NCI-H2196 (cell line): ENCODE measurements at regions not wholly inside any gene's neighbourhood (a gene's known extent, or its start where the extent isn't known, plus 50 kb on each side); places are given as distances from the start of the nearest gene placed in this dataset.
"Not testable (repeated sequence)": the region's sequence is repeated elsewhere in the genome, so short reads cannot be mapped to it uniquely, and the experiment has no call there.

ENCODE experiments used
- DNase-seq: peaks from one replicate; lab custom pipeline; 2025; ENCODE audit not compliant: unreplicated experiment; lab: John Stamatoyannopoulos, UW

DNA sequence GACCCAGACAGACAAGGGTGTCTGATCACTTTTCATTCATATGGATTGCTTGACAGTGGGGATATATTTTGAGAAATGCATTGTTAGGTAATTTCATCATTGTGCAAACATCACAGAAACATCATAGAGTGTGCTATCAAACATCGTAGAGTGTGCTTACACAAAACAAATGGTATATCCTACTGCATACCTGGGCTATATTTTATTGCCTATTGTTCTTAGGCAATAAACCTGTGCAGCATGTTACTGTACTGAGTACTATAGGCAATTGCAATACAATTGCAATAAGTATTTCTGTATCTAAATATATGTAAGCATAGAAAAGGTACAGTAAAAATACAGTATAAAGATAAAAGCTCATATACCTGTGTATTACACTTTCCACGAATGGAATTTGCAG is 319.1 kb downstream of the KIF20B start:
- DNase-seq: no peak

DNA sequence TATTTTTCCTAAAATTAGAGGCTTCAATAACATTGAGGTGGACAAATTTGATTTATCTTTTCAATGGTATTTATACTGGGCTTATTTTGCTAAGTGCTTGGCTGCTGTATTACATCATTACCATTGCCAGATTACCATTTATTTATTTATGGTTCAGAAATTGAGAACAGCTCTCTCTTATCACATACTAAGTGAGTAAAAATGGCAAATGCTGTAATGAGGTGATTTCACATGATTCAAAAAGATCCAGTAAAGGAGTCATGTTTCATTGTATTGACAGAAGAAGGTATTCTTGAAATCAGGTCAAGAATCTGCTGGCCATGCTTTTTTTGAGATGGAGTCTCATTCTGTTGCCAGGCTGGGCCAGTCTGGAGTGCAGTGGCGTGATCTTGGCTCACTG is 322.6 kb downstream of the KIF20B start:
- no peak for DNase-seq

DNA sequence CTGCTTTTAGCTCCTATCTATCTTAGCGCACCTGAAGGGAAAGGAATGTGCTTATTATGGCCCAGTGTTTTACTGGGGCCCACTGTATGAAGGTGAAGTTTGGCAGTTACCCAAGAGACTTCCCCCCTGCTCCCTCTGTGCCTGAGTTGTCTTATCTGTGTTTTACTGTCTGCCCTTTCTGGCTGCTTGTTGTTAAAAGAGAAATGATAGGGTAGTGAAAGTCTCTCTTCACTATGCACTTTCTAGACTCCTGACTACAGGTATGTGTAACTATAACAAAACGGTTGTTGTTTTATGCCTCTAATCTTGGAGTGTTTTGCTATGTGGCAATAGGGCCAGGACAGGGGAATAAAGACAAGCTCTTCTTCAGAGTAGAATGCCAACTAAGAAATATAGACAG is 326.9 kb downstream of the KIF20B start:
- no peak for DNase-seq

DNA sequence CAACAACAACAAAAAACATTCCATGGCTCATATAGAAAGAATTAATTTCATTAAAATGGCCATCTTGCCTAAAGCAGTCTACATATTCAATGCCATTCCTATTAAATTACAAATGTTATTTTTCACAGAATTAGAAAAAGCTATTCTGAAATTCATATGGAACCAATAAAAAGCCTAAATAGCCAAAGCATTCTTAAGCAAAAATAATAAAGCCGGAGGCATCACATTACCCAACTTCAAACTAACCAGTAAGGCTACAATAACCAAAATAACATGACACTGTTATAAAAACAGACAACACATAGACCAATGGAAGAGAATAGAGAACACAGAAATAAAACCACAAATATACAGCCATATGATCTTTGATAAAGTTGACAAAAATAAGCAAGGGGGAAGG is 330.4 kb downstream of the KIF20B start:
- DNase-seq: no peak

DNA sequence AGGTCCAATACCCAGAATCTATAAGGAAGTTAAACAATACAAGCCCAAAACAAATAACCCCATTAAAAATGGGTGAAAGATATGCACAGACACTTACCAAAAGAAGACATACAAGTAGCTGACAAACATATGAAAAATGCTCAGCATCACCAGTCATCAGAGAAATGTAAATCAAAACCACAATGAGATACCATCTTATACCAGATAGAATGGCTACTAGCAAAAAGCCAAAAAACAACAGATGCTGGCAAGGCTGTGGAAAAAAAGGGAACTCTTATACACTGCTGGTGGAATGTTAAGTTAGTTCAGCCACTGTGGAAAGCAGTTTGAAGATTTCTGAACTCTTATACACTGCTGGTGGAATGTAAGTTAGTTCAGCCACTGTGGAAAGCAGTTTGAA is 331.1 kb downstream of the KIF20B start:
- no peak for DNase-seq

DNA sequence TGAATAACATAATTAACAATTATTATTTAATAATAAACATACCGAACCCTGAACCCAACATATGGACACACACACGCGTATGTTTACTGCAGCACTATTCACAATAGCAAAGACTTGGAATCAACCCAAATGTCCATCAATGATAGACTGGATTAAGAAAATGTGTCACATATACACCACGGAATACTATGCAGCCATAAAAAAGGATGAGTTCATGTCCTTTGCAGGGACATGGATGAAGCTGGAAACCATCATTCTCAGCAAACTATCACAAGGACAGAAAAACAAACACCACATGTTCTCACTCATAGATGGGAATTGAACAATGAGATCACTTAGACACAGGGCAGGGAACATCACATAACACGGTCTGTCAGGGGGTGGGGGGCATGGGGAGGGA is 333.5 kb downstream of the KIF20B start:
- DNase-seq: not testable (repeated sequence)

DNA sequence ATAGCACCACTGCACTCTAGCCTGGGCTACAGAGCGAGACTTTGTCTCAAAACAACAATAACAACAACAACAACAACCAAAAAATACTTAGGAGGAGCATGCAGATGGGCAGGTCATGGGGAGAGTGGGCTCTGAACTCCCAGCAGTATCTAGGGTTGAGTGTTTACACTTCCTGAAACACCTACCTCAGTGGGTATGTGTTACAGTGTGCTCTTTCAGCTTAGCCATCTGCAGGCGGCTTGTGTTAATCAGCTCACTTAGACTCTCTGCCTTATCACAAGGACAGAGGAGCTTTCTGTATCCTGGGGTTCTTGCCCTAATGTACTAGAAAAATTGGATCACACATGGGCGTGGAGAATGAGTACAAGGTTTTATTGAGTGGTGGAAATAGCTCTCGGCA is 340.2 kb downstream of the KIF20B start:
- DNase-seq: no peak

DNA sequence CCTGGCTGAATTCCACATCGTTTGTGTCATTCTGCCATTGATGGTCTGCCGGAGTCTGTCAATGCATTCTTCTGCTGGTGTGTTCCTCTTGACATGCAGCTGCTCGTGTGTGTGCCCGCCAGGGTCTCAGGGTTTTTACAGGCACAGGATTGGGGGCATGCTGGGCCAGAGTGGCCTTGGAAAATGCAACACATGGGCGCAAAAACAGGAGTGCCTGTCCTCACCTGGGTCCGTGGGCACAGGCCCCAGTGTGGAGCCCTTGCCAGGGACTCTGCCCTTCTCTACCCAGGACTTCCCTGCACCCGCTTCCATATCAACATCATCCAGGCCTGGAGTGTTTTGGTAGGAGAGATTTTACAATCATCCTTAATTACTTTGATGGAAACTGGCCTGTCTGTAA is 340.7 kb downstream of the KIF20B start:
- DNase-seq: no peak

DNA sequence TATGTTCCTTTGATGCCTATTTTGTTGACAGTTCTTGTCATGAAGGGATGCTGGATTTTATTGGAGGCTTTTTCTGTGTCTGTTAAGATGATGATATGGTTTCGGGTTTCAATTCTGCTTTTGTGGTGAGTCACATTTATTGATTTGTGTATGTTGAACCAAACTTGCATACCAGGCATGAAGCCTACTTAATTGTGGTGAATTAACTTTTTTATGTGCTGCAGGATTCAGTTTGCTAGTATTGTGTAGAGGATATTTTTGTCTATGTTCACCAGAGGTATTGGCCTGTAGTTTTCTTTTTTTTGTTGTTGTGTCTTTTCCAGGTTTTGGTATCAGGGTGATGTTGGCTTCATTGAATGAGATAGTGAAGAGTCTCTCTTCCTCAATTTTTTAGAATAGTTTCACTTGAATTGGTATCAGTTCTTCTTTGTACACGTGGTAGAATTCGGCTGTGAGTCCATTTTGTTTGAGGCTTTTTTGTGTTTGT is 345.9 kb downstream of the KIF20B start:
- no peak for DNase-seq

DNA sequence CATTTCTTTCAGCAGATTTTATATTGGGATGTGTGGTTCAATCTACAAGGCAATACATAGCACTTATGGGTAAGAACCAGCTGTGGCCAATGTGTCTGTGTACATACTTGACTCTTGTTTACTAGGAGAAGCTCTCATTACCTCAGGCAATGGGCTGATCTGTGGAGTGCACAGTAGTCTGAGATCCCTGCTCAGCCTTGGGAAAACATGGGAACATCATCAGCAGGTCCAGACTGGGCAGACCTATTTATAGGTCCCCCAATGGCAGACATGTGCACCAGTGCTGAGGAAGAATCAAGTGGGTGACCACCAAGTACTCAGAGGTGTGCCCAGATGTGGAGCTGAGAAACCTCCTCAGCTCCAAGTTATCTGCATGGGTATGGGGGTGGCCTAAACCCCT is 349.7 kb downstream of the KIF20B start:
- peak; percentile 10 for DNase-seq

DNA sequence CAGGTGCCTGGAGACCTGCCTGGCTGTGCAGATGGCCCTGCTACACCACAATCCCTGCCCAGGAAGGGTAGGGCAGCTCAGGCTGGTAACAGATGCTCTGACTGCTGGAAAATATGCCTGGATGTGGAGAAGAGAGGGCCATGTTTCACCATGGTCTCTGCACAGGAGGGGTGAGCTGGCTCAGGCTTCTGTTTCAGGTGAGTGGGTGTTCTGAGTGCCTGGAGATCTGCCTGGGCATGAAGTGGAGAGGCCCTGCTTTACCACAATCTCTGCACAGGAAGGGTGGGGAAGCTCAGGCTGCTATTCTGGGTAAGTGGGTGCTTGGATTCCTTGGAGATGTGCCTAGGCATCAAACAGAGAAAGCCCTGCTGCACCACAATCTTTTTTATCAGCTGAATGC is 350.1 kb downstream of the KIF20B start:
- DNase-seq: peak; percentile 3

DNA sequence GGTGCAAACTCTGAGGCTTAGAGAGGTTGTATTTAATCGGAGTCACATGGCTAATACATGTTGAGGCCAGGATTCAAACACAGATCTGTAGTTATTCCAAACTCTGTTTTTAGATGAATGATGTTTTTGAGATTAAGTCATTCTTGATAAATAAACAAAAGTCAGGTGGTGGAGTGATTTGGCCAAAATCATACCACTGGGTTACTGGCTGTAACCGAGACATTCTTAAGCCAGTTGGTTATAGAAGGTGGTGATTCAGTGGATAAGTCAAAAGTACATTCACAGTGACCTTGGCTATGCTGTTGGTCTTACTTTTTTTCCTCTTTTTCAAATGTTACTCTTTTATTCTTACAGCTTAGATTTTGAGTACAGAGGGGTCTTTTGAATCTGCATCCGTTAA is 361.4 kb downstream of the KIF20B start:
- DNase-seq: no peak

DNA sequence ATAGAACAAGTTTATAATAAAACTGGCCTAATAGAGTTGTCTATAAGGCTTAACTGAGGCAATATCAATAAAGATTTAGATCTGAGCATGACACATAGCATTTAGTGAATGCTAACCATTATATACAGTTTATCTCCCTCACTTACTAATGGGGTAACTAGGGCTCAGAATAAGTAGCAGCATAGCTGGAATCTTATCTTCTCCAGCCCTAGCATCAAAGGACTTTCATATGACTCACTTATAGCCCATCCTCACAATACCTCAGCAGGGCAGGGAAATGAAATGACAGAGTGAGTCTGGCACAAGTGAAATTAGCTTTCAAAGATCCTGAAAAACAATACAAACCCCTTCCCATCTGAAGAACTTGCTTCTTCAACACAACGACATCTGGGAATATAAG is 362.9 kb downstream of the KIF20B start:
- no peak for DNase-seq

DNA sequence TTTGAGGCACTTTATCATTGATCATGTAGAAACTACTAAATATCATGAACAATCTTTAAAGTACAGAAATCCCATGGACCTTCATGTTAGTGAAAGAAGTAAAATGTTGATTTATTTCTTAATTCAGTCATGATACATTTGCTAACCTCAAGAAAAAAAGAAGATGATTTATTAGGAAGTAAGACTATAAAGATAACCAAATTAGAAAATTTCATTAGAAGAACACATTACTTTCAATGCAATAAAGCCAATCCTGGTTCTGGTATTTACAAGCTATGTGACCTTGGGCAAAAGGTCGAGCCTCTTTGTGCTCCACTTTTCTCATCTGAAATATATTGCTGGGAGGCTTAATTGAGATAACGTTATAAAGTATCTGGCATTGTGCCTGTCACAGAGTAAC is 365.0 kb downstream of the KIF20B start:
- no peak for DNase-seq

DNA sequence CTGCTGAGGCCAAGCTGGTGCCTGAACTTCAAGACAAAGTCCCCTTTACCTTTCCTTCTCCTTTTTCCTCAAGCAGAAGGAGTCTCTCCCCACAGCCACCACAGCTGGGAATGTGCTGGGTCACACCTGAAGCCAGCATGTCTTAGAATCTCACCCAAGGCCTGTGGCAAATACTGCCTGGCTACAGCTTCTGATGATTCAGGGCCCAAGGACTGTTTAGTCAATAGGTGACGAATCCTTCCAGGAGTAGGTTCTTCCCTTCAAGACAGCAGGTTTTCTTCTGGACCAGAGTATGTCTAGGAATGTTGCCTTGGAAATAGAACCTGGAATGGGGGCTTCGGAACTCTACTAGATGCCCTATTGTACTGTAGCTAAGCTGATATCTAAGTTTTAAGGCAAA is 374.6 kb downstream of the KIF20B start:
- no peak for DNase-seq

DNA sequence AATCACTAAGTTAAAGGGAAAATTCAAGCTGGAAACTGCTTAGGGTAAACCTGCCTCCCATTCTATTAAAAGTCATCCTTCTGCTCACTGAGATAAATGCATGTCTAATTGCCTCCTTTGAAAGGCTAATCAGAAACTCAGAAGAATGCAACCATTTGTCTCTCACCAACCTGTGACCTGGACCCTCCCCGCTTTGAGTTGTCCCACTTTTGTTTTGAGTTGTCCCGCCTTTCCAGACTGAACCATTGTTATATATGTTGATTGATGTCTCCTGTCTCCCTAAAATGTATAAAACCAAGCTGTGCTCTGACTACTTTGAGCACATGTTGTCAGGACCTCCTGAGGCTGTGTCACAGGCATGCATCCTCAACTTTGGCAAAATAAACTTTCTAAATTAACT is 378.4 kb downstream of the KIF20B start:
- no peak for DNase-seq

DNA sequence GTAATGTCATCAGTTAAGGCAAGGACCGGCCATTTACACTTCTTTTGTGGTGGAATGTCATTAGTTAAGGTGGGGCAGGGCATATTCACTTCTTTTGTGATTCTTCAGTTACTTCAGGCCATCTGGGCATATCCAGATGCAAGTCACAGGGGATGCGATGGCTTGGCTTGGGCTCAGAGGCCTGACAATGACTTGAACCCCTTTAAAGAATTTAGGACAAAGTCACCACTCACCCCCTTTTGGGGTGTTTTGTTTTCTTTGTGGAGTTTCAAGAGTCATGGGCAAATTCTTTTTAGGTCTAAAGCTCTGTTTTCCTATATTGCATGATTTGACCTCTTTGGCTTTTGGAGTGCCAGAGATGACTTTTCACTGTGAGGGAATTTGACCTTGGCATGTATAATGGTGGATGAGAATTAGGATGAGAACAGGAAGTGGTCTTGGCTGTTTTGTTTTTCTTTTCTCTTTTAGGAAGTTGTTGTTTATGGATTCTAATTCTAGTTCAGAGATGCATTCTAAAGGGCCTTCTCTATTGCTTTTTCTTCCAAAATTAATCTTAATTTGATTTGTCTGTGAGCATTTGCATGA is 385.3 kb downstream of the KIF20B start:
- not testable (repeated sequence) for DNase-seq

DNA sequence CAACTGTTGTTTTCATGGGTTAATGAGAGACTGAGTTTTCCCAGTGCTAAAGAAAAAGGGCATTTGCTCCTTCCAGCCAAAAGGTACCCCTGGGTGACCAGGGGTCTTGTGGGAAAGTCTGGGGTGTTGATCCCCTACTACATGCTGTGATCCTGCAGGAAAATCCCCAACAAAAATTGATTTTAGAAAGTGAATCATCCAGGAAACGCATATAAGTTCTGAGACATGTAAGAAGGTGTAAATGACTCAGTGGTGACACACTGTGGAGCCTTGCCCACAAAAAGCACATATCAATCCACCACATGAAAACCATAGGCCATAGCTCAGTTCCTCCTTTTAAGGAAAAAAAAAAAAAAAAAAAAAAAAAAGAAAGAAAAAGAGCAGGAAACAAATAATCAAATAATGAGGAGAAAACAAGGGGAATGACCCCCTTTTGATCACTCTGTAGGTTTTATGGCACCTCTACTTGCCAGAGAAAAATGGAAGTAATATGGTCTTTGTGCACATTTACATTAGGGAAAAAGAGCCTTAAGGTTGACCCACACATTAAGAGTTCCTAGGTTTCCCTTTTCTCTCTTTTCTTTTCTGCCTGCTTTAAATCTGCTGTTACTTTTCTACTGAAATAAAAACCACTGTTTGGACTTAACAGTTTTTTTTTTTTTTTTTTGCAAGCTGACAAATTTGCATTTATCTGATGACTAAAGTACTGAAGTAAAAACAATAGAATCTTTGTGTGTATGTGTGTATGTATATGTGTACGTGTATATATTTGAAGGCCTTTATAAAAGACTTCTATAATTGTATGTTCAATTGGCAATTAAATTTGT is 386.0 kb downstream of the KIF20B start:
- DNase-seq: no peak

DNA sequence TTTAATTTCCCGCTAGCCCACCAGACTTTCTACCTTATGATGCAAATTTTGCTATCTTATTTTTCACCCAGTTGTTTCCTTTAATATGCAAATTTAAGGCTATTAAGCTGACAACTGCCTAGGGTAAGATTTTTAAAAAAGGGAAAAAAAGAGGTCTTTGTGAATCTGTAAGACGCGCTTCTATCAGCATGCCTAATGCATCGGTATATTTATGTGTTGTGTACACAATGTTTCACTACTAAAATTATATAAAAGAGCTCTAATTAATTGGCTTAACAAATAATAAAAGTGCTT is 386.6 kb downstream of the KIF20B start:
- no peak for DNase-seq

DNA sequence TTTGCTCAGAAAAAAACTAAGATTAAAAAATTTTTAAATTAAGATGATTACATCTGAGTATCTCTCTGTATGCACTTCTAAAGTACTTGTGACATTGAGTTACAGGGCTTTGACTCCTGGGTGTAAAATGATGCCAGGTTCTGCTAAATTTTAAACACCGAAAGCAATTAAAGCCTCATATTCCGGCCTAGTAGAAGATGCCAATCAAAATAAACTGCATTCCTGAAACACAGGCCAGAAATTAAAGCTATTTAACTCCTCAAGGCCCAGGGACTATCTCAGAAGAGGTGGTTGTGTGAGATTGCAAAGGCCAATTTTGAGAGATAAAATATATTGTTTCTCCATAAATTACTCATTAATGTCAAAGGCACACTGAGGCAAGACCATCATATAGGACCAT is 388.3 kb downstream of the KIF20B start:
- no peak for DNase-seq

DNA sequence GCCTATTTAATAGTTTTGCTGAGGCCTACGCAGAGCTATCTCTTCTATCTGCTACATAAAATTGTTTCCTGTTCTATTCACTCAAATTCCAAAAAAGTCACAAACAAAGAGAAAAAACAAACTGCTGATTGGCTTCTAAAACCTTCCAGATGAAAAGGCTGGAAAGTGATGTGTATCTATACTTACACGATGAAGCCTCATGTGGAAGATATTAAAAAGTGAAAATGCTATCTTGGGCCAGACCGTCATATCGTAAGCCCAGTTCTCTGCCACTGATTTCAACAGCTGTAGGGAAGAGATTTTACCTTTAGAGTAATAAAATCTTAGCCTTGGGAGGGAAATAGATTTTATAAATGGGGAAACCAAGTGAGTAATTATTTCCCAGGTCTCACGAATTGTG is 394.8 kb downstream of the KIF20B start:
- DNase-seq: no peak

DNA sequence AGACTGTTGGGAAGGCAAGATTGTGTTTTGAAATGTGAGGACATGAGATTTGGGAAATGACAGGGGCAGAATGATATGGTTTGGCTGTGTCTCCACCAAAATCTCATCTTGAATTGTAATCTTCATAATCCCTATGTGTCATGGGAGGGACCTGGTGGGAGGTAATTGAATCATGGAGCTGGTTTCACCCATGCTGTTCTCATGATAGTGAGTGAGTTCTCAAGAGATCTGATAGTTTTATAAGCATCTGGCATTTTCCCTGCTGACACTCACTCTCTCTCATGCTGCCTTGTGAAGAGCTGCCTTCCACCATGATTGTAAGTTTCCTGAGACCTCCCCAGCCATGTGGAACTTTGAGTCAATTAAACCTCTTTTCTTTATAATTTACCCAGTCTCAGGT is 406.2 kb downstream of the KIF20B start:
- DNase-seq: not testable (repeated sequence)

DNA sequence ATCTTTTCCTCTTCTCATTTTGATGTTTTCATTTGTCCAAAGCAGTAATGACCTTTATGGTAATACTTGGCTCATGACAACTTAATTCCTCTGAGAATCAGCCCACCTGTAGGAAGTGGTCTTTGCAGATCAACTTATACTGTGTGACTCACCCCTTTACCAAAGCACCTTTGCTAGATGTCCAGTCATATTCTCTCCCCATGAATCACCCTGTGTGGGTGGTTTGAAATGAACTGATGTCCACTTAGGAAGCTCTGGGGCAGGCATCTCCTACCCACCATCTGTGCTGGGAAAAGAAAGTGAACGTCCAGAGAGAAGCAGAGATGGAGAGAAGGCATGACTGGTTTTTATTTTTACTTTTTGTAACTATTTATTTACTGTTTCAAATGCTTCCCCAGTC is 410.3 kb downstream of the KIF20B start:
- no peak for DNase-seq
